ENCODE measurements at regions not wholly inside any gene's neighbourhood (a gene's known extent, or its start where the extent isn't known, plus 50 kb on each side); places are given as distances from the start of the nearest gene placed in this dataset.

DNA sequence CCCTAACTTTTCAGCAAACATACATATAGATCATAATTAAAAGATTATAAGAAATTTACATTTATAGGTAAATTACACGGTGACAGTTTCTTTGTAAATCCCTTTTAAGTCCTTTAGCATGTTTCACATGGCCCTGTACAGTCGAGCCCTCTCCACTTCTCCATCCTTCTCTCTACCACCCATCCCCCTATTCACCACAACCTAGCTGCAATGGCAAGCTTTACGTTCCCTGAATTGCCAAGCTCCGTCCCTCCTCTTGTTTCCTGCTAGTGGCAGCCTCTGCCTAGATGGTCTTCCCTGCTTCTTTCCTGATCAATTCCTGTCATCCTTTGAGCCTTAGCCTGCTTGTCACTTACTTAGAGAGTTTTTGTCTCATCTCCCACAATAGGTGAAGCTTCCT is 116.2 kb downstream of the TMA16 start (continued):
- no peak for TF ChIP-seq SP2 (IDR thresholded peaks at IDR 0.05; ENCODE audit: low read length)
- no peak for TF ChIP-seq POLR2AphosphoS5 (IDR thresholded peaks at IDR 0.05; ENCODE audit: low read depth, low read length)
- no peak for TF ChIP-seq TAF1 (IDR thresholded peaks at IDR 0.05; ENCODE audit: low read depth, low read length)
- TF ChIP-seq KDM1A (IDR thresholded peaks at IDR 0.05; ENCODE audit: borderline replicate concordance, low read length) = no peak
- TF ChIP-seq CHD1 (IDR thresholded peaks at IDR 0.05; ENCODE audit: low read depth, low read length) = no peak
- no peak for TF ChIP-seq HDAC6 (IDR thresholded peaks at IDR 0.05; ENCODE audit: low read depth, low read length)
- TF ChIP-seq GABPA (IDR thresholded peaks at IDR 0.05; ENCODE audit: borderline replicate concordance, insufficient read depth, low read length) = no peak

Data from H1 (cell line).